ENCODE measurements at regions not wholly inside any gene's neighbourhood (a gene's known extent, or its start where the extent isn't known, plus 50 kb on each side); places are given as distances from the start of the nearest gene placed in this dataset.

- DNase-seq (ENCODE audit: extremely low spot score): no peak
- POLR2A ChIA-PET: no interaction called here
- CTCF ChIA-PET: no interaction called here
- TF ChIP-seq FOXA1 (IDR thresholded peaks at IDR 0.05) (no peak), L3MBTL2 (conservative IDR thresholded peaks at IDR 0.05) (no peak), FOXK2 (IDR thresholded peaks at IDR 0.05) (no peak), ELF4 (IDR thresholded peaks at IDR 0.05) (no peak), ARNT (IDR thresholded peaks at IDR 0.05) (no peak), SP1 (IDR thresholded peaks at IDR 0.05) (no peak), SUZ12 (IDR thresholded peaks at IDR 0.05) (no peak), FOXM1 (IDR thresholded peaks at IDR 0.05; ENCODE audit: borderline replicate concordance) (no peak), CTBP1 (IDR thresholded peaks at IDR 0.05; ENCODE audit: borderline replicate concordance) (no peak), BHLHE40 (IDR thresholded peaks at IDR 0.05; ENCODE audit: borderline replicate concordance) (no peak), PKNOX1 (IDR thresholded peaks at IDR 0.05) (no peak)
Observed at GRCh38 chr12:4203772-4204376, 69.7 kb upstream of the CCND2 start.

DNA sequence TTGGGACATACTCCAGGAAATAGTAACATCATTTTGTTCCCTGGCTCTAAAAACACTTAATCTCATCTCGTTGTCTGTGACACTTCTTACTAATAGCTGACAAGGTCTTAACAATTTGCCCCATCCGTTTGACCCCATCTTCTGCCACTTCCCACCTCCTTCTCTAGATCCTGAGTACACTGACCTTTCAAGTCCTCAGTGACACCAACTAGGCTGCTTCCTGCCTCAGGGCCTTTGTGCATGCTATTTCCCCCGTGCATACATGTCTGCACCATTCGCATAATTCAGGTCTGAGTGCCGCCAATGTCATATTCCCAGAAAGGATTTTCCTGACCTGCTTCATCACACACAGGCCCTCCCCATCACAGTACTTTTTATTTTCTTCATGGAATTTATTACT lies 70.6 kb upstream of the CCND2 start:
- POLR2A ChIA-PET: no interaction called here
- CTCF ChIA-PET: no interaction called here
- no peak for TF ChIP-seq SUZ12 (IDR thresholded peaks at IDR 0.05)
- TF ChIP-seq HDGF (IDR thresholded peaks at IDR 0.05; ENCODE audit: borderline replicate concordance): no peak
- no peak for TF ChIP-seq NFRKB (IDR thresholded peaks at IDR 0.05)
- no peak for TF ChIP-seq L3MBTL2 (conservative IDR thresholded peaks at IDR 0.05)
- TF ChIP-seq BHLHE40 (IDR thresholded peaks at IDR 0.05; ENCODE audit: borderline replicate concordance): no peak
- no peak for TF ChIP-seq LEF1 (IDR thresholded peaks at IDR 0.05; ENCODE audit: borderline replicate concordance)
- no peak for TF ChIP-seq SP1 (IDR thresholded peaks at IDR 0.05)
- TF ChIP-seq PKNOX1 (IDR thresholded peaks at IDR 0.05): no peak
- TF ChIP-seq ARNT (IDR thresholded peaks at IDR 0.05): no peak
- TF ChIP-seq FOXA1 (IDR thresholded peaks at IDR 0.05): no peak
- no peak for TF ChIP-seq FOXK2 (IDR thresholded peaks at IDR 0.05)
- no peak for TF ChIP-seq TARDBP (IDR thresholded peaks at IDR 0.05)
- no peak for TF ChIP-seq ELF4 (IDR thresholded peaks at IDR 0.05)
- DNase-seq (ENCODE audit: extremely low spot score): no peak

DNA sequence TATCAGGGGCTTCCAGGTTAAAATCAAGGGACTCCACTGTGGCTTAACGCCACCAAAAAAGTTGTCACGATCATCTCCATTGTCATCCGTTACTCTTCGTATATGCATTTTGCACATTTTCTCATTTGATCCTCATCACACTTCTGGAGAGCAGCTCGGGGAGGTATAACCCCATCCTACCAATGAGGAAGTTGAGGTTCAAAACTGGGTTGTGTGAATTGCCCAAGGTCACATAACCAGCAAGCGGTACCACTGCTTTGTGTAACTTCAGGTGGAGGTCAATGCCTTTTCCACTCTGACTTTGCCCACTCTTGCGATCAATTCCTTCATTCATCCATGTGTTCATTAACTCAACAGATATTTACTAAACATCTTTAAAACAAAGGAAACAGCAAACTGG lies 71.1 kb upstream of the CCND2 start:
- DNase-seq (ENCODE audit: extremely low spot score): no peak
- TF ChIP-seq FOXK2 (IDR thresholded peaks at IDR 0.05) (no peak), TARDBP (IDR thresholded peaks at IDR 0.05) (no peak), FOXA1 (IDR thresholded peaks at IDR 0.05) (no peak), PKNOX1 (IDR thresholded peaks at IDR 0.05) (no peak), SUZ12 (IDR thresholded peaks at IDR 0.05) (no peak), BHLHE40 (IDR thresholded peaks at IDR 0.05; ENCODE audit: borderline replicate concordance) (no peak), L3MBTL2 (conservative IDR thresholded peaks at IDR 0.05) (no peak), HDGF (IDR thresholded peaks at IDR 0.05; ENCODE audit: borderline replicate concordance) (no peak), ZNF384 (IDR thresholded peaks at IDR 0.05) (no peak), ARNT (IDR thresholded peaks at IDR 0.05) (no peak), FOXM1 (IDR thresholded peaks at IDR 0.05; ENCODE audit: borderline replicate concordance) (no peak), LEF1 (IDR thresholded peaks at IDR 0.05; ENCODE audit: borderline replicate concordance) (no peak), SP1 (IDR thresholded peaks at IDR 0.05) (no peak), ELF4 (IDR thresholded peaks at IDR 0.05) (no peak), NFRKB (IDR thresholded peaks at IDR 0.05) (no peak), CTBP1 (IDR thresholded peaks at IDR 0.05; ENCODE audit: borderline replicate concordance) (no peak)
- POLR2A ChIA-PET: no interaction called here
- CTCF ChIA-PET: no interaction called here

- ChIA-PET CTCF (no interaction called here), POLR2A (no interaction called here)
- no peak for DNase-seq (ENCODE audit: extremely low spot score)
- TF ChIP-seq SUZ12 (IDR thresholded peaks at IDR 0.05) (no peak), HDGF (IDR thresholded peaks at IDR 0.05; ENCODE audit: borderline replicate concordance) (no peak), TARDBP (IDR thresholded peaks at IDR 0.05) (no peak), SP1 (IDR thresholded peaks at IDR 0.05) (no peak), PKNOX1 (IDR thresholded peaks at IDR 0.05) (no peak), L3MBTL2 (conservative IDR thresholded peaks at IDR 0.05) (no peak), FOXM1 (IDR thresholded peaks at IDR 0.05; ENCODE audit: borderline replicate concordance) (no peak), ZNF384 (IDR thresholded peaks at IDR 0.05) (no peak), LEF1 (IDR thresholded peaks at IDR 0.05; ENCODE audit: borderline replicate concordance) (no peak)
Observed at GRCh38 chr12:4201333-4202100, 72.0 kb upstream of the CCND2 start.

GRCh38 chr12:4197922-4198763 lies 75.4 kb upstream of the CCND2 start:
- POLR2A ChIA-PET: no interaction called here
- DNase-seq (ENCODE audit: extremely low spot score): no peak
- TF ChIP-seq PKNOX1 (IDR thresholded peaks at IDR 0.05) (no peak), ZNF384 (IDR thresholded peaks at IDR 0.05) (no peak), CTBP1 (IDR thresholded peaks at IDR 0.05; ENCODE audit: borderline replicate concordance) (no peak), SUZ12 (IDR thresholded peaks at IDR 0.05) (no peak), ARNT (IDR thresholded peaks at IDR 0.05) (no peak), FOXM1 (IDR thresholded peaks at IDR 0.05; ENCODE audit: borderline replicate concordance) (no peak), TARDBP (IDR thresholded peaks at IDR 0.05) (no peak)
- CTCF ChIA-PET: no interaction called here

All from HEK293T (cell line).